ENCODE measurements at regions not wholly inside any gene's neighbourhood (a gene's known extent, or its start where the extent isn't known, plus 50 kb on each side); places are given as distances from the start of the nearest gene placed in this dataset.

DNA sequence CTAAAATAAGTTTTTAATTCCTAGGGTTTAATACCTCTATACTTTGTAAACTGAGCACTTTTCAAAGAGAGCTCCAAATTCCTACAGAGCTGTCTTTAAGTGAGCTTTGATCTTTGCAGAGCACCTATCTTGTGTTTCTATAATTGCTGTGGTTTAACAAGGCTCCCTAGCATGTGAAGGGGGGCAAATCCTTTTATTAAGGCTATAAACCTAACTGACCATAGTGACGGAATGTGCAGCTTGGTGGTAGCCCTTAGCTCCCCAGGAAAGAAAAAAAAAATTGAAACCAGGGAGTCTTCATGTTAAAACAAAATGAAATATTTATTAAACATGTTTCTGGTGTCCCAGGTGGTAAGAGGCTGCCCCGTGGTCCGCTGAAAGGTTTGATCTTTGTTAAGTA is 78.6 kb upstream of the ETAA1 start:
- CTCF ChIA-PET = interaction anchor here (0.6 to 1.2 kb wide), 3 partner anchors 82 to 883 kb away, joined by 4 to 5 read pairs (median 4); no protein-coding TSS in a partner anchor
- no peak overlapping the region for H3K4me3 ChIP-seq (ENCODE audit: low read depth, low read length)
- POLR2A ChIA-PET = no interaction called here
- H3K27ac ChIP-seq (ENCODE audit: extremely low read depth, low read depth, low read length) = no peak overlapping the region
- H3K36me3 ChIP-seq (ENCODE audit: control insufficient read depth in 2 of 2, insufficient read depth in 1 of 2, low read length in 2 of 2) = no peaks in the 10 kb centered on the region
- H3K9me3 ChIP-seq (ENCODE audit: control insufficient read depth, insufficient read depth, low read depth, low read length) = no peaks in the 10 kb centered on the region
- H3K4me1 ChIP-seq (ENCODE audit: control insufficient read depth, insufficient read depth, low read length) = peaks cover 18% of the 10 kb centered on the region; the same call in 1 of the 2 replicates
- TF ChIP-seq, protein P1, sequence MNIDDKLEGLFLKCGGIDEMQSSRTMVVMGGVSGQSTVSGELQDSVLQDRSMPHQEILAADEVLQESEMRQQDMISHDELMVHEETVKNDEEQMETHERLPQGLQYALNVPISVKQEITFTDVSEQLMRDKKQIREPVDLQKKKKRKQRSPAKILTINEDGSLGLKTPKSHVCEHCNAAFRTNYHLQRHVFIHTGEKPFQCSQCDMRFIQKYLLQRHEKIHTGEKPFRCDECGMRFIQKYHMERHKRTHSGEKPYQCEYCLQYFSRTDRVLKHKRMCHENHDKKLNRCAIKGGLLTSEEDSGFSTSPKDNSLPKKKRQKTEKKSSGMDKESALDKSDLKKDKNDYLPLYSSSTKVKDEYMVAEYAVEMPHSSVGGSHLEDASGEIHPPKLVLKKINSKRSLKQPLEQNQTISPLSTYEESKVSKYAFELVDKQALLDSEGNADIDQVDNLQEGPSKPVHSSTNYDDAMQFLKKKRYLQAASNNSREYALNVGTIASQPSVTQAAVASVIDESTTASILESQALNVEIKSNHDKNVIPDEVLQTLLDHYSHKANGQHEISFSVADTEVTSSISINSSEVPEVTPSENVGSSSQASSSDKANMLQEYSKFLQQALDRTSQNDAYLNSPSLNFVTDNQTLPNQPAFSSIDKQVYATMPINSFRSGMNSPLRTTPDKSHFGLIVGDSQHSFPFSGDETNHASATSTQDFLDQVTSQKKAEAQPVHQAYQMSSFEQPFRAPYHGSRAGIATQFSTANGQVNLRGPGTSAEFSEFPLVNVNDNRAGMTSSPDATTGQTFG (tag by site-specific recombination; IDR thresholded peaks at IDR 0.05; ENCODE audit: borderline replicate concordance) = no peak
- TF ChIP-seq SCRT1 (tag by site-specific recombination; IDR thresholded peaks at IDR 0.05; ENCODE audit: borderline replicate concordance) (no peak), ZNF785 (tag by site-specific recombination; IDR thresholded peaks at IDR 0.05) (no peak), ZFP3 (tag by site-specific recombination; IDR thresholded peaks at IDR 0.05; ENCODE audit: low read depth) (no peak), ZNF350 (tag by site-specific recombination; IDR thresholded peaks at IDR 0.05) (no peak)
- TF ChIP-seq, protein P2, sequence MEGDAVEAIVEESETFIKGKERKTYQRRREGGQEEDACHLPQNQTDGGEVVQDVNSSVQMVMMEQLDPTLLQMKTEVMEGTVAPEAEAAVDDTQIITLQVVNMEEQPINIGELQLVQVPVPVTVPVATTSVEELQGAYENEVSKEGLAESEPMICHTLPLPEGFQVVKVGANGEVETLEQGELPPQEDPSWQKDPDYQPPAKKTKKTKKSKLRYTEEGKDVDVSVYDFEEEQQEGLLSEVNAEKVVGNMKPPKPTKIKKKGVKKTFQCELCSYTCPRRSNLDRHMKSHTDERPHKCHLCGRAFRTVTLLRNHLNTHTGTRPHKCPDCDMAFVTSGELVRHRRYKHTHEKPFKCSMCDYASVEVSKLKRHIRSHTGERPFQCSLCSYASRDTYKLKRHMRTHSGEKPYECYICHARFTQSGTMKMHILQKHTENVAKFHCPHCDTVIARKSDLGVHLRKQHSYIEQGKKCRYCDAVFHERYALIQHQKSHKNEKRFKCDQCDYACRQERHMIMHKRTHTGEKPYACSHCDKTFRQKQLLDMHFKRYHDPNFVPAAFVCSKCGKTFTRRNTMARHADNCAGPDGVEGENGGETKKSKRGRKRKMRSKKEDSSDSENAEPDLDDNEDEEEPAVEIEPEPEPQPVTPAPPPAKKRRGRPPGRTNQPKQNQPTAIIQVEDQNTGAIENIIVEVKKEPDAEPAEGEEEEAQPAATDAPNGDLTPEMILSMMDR (tag by site-specific recombination; IDR thresholded peaks at IDR 0.05) = no peak
- TF ChIP-seq, protein P3, sequence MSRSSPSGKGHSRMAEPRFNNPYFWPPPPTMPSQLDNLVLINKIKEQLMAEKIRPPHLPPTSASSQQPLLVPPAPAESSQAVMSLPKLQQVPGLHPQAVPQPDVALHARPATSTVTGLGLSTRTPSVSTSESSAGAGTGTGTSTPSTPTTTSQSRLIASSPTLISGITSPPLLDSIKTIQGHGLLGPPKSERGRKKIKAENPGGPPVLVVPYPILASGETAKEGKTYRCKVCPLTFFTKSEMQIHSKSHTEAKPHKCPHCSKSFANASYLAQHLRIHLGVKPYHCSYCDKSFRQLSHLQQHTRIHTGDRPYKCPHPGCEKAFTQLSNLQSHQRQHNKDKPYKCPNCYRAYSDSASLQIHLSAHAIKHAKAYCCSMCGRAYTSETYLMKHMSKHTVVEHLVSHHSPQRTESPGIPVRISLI (tag by site-specific recombination; IDR thresholded peaks at IDR 0.05) = no peak

DNA sequence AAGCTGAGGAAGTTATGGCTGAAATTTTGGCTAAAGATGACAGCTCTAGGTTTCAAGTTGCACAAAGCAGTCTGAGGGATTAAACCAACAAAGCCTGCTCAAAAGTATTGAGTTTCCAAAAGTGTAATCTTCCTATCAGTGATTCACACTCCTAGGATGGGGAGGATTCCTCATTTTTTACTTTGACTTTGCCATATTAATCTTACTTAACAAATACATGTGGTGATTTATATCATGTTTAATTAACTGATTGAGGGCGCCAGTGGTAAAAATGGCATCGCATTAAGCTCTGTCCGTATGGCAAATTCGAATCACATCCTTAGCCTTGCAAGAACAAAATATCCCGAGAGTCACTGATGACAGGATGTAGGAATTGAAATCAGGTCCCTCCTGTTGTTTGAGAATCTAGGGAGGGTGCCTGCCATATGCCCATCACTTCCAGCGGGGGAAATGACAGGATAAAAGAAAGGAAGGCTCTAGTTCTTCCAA is 78.1 kb upstream of the ETAA1 start:
- H3K36me3 ChIP-seq (ENCODE audit: control insufficient read depth in 2 of 2, insufficient read depth in 1 of 2, low read length in 2 of 2) = no peaks in the 10 kb centered on the region
- ChIA-PET CTCF (interaction anchor here (0.6 to 1.2 kb wide), 3 partner anchors 82 to 884 kb away, joined by 4 to 5 read pairs (median 4); no protein-coding TSS in a partner anchor), POLR2A (no interaction called here)
- no peak overlapping the region for H3K4me3 ChIP-seq (ENCODE audit: low read depth, low read length)
- H3K27ac ChIP-seq (ENCODE audit: extremely low read depth, low read depth, low read length) = no peak overlapping the region
- H3K9me3 ChIP-seq (ENCODE audit: control insufficient read depth, insufficient read depth, low read depth, low read length) = no peaks in the 10 kb centered on the region
- peaks cover 18% of the 10 kb centered on the region; the same call in 1 of the 2 replicates for H3K4me1 ChIP-seq (ENCODE audit: control insufficient read depth, insufficient read depth, low read length)
- TF ChIP-seq WT1 (tag by site-specific recombination; IDR thresholded peaks at IDR 0.05) (peak; percentile 41; the same call in 1 of the 2 replicates), ZNF221 (tag by site-specific recombination; IDR thresholded peaks at IDR 0.05; ENCODE audit: borderline replicate concordance) (no peak), YY1 (tag by site-specific recombination; IDR thresholded peaks at IDR 0.05) (no peak), EGR2 (tag by site-specific recombination; IDR thresholded peaks at IDR 0.05; ENCODE audit: low read depth) (no peak), IKZF3 (tag by site-specific recombination; IDR thresholded peaks at IDR 0.05) (no peak), GLIS1 (tag by site-specific recombination; IDR thresholded peaks at IDR 0.05) (0 out of 2 replicates have a peak, but pooled peaks have one; percentile 10), ZNF433 (tag by site-specific recombination; IDR thresholded peaks at IDR 0.05; ENCODE audit: low read depth) (no peak), MZF1 (tag by site-specific recombination; IDR thresholded peaks at IDR 0.05; ENCODE audit: borderline replicate concordance) (no peak), ZFP37 (tag by site-specific recombination; IDR thresholded peaks at IDR 0.05) (no peak), ZEB2 (tag by site-specific recombination; IDR thresholded peaks at IDR 0.05) (no peak), ZNF184 (tag by site-specific recombination; IDR thresholded peaks at IDR 0.05) (no peak)
- TF ChIP-seq, protein P4, sequence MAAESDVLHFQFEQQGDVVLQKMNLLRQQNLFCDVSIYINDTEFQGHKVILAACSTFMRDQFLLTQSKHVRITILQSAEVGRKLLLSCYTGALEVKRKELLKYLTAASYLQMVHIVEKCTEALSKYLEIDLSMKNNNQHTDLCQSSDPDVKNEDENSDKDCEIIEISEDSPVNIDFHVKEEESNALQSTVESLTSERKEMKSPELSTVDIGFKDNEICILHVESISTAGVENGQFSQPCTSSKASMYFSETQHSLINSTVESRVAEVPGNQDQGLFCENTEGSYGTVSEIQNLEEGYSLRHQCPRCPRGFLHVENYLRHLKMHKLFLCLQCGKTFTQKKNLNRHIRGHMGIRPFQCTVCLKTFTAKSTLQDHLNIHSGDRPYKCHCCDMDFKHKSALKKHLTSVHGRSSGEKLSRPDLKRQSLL (tag by site-specific recombination; IDR thresholded peaks at IDR 0.05) = no peak
- TF ChIP-seq, protein P5, sequence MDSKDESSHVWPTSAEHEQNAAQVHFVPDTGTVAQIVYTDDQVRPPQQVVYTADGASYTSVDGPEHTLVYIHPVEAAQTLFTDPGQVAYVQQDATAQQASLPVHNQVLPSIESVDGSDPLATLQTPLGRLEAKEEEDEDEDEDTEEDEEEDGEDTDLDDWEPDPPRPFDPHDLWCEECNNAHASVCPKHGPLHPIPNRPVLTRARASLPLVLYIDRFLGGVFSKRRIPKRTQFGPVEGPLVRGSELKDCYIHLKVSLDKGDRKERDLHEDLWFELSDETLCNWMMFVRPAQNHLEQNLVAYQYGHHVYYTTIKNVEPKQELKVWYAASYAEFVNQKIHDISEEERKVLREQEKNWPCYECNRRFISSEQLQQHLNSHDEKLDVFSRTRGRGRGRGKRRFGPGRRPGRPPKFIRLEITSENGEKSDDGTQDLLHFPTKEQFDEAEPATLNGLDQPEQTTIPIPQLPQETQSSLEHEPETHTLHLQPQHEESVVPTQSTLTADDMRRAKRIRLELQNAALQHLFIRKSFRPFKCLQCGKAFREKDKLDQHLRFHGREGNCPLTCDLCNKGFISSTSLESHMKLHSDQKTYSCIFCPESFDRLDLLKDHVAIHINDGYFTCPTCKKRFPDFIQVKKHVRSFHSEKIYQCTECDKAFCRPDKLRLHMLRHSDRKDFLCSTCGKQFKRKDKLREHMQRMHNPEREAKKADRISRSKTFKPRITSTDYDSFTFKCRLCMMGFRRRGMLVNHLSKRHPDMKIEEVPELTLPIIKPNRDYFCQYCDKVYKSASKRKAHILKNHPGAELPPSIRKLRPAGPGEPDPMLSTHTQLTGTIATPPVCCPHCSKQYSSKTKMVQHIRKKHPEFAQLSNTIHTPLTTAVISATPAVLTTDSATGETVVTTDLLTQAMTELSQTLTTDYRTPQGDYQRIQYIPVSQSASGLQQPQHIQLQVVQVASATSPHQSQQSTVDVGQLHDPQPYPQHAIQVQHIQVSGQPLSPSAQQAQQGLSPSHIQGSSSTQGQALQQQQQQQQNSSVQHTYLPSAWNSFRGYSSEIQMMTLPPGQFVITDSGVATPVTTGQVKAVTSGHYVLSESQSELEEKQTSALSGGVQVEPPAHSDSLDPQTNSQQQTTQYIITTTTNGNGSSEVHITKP (tag by site-specific recombination; IDR thresholded peaks at IDR 0.05) = peak; percentile 60
